HG02981 (cell line): ENCODE measurements at regions not wholly inside any gene's neighbourhood (a gene's known extent, or its start where the extent isn't known, plus 50 kb on each side); places are given as distances from the start of the nearest gene placed in this dataset.
"Not testable (repeated sequence)": the region's sequence is repeated elsewhere in the genome, so short reads cannot be mapped to it uniquely, and the experiment has no call there.

ENCODE experiments used
- ATAC-seq: cut with Tn5 transposase; IDR thresholded peaks from one replicate; pipeline ENCODE4 v1.9.1; 2021; ENCODE audit warnings: mild to moderate bottlenecking, moderate library complexity; ENCODE audit not compliant: unreplicated experiment

GRCh38 chr5:174504266-174504726 is 220.1 kb upstream of the MSX2 start:
- no peak for ATAC-seq

DNA sequence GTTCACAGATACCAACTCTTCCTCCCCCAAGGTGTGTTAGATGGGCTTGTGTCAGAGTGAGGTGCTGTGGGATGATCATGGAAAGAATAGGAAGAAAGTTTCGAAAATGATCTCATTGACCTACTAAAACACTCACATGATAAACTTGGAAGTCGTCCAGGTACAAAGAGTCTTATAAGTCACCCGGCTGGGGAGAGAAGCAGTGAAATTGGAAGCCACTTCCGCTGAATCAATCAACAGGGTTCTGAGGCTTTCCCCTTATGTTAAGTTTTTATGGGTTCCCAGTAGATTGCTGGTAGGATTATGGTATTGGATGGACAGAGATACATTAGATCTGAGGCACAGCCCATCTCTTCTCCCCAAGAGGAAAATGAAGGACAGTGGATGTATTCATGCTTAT is 218.8 kb upstream of the MSX2 start:
- no peak for ATAC-seq

DNA sequence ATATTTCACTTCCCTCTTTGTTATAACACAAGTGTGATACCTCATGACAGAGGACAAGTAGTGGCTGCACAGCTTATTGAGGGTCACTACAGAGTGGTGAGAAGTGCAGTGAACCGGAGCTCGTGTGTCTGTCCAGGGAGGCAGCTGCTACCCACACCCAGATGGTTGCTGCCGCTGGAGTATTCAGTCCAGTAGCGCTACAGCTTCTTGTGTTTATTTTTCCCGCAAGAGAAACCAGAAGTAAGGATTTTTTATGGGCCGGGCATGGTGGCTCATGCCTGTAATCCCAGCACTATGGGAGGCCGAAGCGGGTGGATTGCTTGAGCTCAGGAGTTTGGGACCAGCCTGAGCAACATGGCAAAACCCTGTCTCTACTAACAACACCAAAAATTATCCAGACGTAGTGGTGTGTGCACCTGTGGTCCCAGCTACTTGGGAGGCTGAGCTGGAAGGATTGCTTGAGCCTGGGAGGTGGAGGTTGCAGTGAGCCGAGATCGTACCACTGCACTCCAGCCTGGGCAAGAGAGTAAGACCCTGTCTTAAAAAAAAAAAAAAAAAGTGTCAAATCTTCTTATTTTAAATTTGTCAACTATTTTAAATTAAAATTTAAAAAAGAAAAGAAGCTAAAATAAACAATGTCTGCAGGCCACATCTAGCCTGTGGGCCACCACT is 213.5 kb upstream of the MSX2 start:
- ATAC-seq: not testable (repeated sequence)

DNA sequence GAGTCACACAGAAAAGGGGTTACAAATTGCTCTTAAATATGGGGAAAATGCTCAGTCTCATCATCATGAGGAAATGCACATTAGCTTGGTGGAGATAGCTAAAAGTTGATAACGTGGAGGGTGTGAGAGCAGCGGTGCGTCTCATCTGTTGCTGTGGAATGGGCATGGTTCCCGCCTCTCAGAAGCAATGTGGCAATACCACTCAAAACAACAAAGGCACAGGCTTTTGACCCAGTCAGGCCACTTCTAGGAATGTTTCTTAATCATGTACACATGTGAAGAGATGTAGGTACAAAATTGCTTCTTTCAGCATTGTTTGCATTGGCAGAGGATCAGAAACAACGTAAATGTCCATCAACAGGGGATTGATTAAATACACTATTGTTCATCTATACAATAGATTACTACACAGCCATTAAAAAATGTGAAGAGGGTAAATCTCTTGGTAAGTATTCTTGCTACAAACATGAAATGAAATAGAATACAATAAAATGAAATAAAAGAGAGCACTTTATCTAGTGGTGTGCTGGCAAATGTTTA is 212.6 kb upstream of the MSX2 start:
- ATAC-seq: no peak

- no peak for ATAC-seq
These were observed 210.1 kb upstream of the MSX2 start for GRCh38 chr5:174514325-174514724.

GRCh38 chr5:174514983-174515394 is 209.4 kb upstream of the MSX2 start:
- no peak for ATAC-seq

DNA sequence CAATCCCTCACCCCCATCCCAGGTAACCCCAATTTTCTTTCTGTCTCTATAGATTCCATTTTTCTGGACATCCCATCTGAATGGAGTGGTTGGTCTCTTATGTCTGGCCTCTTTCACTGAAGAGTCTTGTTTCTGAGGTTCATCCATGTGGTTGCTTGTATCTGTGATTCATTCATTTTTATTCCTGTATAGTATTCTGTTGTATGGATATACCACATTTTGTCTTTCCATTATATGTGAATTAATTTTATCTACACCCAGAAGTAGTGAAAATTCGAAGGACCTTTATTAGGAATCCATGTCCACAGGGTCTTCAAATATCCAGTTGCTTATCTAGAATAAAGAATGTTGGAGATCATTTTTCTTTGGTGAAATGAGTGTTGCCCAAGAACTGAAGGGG is 207.6 kb upstream of the MSX2 start:
- ATAC-seq: no peak

- ATAC-seq: no peak
These were observed 205.9 kb upstream of the MSX2 start for GRCh38 chr5:174518512-174518911.

- ATAC-seq: no peak
These were observed 203.7 kb upstream of the MSX2 start for GRCh38 chr5:174520420-174521396.

DNA sequence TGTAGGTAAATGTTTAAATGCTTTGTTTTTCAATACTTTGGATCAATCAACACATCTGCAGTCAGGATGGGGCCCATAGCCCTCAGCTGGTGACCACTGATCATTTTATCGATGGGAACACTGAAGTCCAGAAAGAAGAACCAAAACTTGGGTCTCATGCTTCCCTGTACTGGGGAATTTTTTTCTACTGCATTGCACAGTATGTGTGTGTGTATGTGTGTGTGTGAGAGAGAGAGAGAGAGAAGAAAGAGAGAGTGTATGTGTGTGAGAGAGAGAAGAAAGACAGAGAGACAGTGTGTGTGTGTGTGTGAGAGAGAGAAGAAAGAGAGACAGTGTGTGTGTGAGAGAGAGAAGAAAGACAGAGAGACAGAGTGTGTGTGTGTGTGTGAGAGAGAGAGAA is 202.9 kb upstream of the MSX2 start:
- ATAC-seq: no peak

DNA sequence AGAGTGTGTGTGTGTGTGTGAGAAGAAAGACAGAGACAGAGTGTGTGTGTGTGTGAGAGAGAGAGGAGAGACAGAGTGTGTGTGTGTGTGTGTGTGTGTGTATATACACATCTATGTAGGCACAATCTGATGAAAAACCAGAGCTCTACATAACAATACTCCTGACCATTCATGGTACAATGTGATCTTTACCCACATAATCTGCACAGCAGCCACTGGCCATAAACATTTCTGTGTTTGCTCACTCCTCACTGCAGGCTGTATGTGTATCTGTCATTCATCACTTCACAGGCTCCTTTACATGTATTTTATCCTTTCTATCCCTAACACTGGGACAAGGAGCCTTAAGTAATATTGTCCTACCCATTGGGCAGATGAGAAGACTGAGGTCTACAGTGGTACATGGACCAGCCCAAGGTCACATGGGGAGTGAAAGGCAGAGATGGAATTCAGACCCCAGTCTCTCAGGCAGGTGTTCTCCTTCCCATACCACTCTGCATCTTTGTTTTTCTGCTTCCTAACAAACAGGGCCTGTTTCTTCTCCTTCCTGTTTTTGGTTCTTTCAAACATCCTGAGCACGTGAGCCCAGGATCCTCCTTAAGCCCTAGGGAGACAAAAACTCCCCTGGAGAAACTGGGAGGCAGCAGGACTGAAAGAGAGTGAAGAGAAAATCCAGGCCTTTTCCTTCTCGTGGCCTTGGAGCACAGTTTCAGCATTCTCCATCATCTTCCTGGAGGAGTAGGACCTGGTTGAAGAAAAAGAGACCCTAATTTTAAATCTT is 201.7 kb upstream of the MSX2 start:
- ATAC-seq: no peak

- no peak for ATAC-seq
These were observed 200.9 kb upstream of the MSX2 start for GRCh38 chr5:174523311-174524071.

DNA sequence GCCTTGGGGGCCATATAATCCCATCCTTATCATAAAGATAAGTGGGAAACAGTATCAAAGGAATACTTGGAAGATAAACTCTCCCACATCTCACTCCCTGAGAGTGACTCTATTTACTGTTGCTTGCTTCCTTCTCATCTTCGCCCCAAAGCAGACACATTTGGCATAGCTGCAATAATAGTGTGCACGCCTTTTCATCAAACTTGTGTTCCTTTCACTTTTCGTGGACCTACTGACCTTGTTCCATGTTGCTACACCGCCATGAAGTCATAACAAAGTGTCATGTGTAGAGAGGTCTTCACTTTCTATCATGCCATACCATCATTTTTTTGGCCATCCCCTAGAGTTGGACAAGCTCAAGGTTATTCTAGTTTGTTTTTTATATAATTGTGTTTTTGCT is 200.0 kb upstream of the MSX2 start:
- no peak for ATAC-seq

- ATAC-seq: no peak
These were observed 198.2 kb upstream of the MSX2 start for GRCh38 chr5:174526177-174526576.

GRCh38 chr5:174527916-174528540 is 196.4 kb upstream of the MSX2 start:
- no peak for ATAC-seq

DNA sequence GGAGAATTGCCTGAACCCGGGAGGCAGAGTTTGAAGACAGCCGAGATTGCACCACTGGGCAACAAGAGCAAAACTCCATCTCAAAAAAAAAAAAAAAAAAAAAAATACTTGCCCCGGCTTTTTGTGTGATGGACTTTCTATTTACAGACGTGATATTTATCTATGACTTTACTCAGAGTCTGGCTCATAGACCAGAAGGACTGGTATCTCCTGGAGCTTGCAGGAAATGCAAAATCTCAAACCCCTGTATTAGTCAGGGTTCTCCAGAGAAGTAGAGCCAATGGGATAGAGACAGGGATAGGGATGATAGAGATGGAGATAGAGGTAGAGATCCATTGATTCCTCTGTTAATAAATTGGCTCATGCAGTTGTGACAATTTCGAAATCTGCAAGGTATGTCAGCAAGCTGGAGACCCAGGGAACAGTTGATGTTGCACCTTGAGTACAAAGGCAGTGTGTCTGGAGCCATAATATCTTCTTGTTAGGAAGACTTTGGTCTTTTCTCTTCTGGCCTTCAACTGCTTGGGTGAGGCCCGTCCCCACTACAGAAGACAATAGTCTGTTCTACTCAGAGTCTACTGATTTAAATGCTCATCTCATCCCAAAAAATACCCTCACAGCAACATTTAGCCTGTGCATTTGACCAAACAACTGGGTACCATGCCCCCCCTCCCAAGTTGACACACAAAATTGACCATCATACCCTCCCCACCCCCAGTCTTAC is 195.4 kb upstream of the MSX2 start:
- ATAC-seq: no peak

- no peak for ATAC-seq
These were observed 194.3 kb upstream of the MSX2 start for GRCh38 chr5:174529925-174530681.

DNA sequence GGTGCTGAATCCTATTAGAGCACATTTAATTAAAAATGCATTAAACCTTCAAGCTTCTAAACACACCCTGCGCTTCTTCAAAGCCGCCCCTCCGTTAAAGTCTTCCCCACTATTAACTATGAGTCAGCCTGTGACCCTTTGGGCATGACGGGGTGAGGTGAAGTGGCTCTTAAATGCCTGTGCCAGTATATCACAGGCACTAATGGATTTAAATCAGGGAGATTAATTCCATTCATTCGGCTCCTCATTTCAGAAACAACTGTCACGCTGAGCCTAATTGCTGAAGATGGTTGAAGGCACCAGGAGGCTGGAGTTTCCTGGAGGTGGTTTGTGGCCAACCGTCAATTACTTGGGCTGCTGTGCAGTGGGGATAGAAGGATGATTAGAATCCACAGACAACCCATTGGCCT is 192.6 kb upstream of the MSX2 start:
- ATAC-seq: no peak
